ENCODE measurements at regions not wholly inside any gene's neighbourhood (a gene's known extent, or its start where the extent isn't known, plus 50 kb on each side); places are given as distances from the start of the nearest gene placed in this dataset.
"Not testable (repeated sequence)": the region's sequence is repeated elsewhere in the genome, so short reads cannot be mapped to it uniquely, and the experiment has no call there.

GRCh38 chrX:96538104-96538725 is 146.4 kb upstream of the DIAPH2 start:
- no peak for DNase-seq (ENCODE audit: low read depth)

GRCh38 chrX:96540111-96540631 is 144.5 kb upstream of the DIAPH2 start:
- no peak for DNase-seq (ENCODE audit: low read depth)

GRCh38 chrX:96546281-96546680 is 138.4 kb upstream of the DIAPH2 start:
- not testable (repeated sequence) for DNase-seq (ENCODE audit: low read depth)

- no peak for DNase-seq (ENCODE audit: low read depth)
Observed at GRCh38 chrX:96551322-96551872, 133.2 kb upstream of the DIAPH2 start.

GRCh38 chrX:96556886-96557285 is 127.8 kb upstream of the DIAPH2 start:
- no peak for DNase-seq (ENCODE audit: low read depth)

- not testable (repeated sequence) for DNase-seq (ENCODE audit: low read depth)
Observed at GRCh38 chrX:96561129-96561528, 123.5 kb upstream of the DIAPH2 start.

- peak; percentile 72 for DNase-seq (ENCODE audit: low read depth)
Observed at GRCh38 chrX:96563646-96564045, 121.0 kb upstream of the DIAPH2 start.

GRCh38 chrX:96564595-96564994 is 120.0 kb upstream of the DIAPH2 start:
- no peak for DNase-seq (ENCODE audit: low read depth)

GRCh38 chrX:96566878-96567277 is 117.8 kb upstream of the DIAPH2 start:
- DNase-seq (ENCODE audit: low read depth) = no peak

- DNase-seq (ENCODE audit: low read depth) = no peak
Observed at GRCh38 chrX:96568071-96568470, 116.6 kb upstream of the DIAPH2 start.

- no peak for DNase-seq (ENCODE audit: low read depth)
Observed at GRCh38 chrX:96569034-96569433, 115.6 kb upstream of the DIAPH2 start.

GRCh38 chrX:96575011-96575410 is 109.6 kb upstream of the DIAPH2 start:
- DNase-seq (ENCODE audit: low read depth) = no peak

- DNase-seq (ENCODE audit: low read depth) = no peak
Observed at GRCh38 chrX:96576368-96576767, 108.3 kb upstream of the DIAPH2 start.

- DNase-seq (ENCODE audit: low read depth) = no peak
Observed at GRCh38 chrX:96578781-96579180, 105.9 kb upstream of the DIAPH2 start.

GRCh38 chrX:96579252-96579651 is 105.4 kb upstream of the DIAPH2 start:
- DNase-seq (ENCODE audit: low read depth) = no peak

GRCh38 chrX:96590403-96590802 is 94.2 kb upstream of the DIAPH2 start:
- no peak for DNase-seq (ENCODE audit: low read depth)

- DNase-seq (ENCODE audit: low read depth) = no peak
Observed at GRCh38 chrX:96591421-96591820, 93.2 kb upstream of the DIAPH2 start.

GRCh38 chrX:96597847-96598246 is 86.8 kb upstream of the DIAPH2 start:
- not testable (repeated sequence) for DNase-seq (ENCODE audit: low read depth)

GRCh38 chrX:96611619-96612362 is 72.9 kb upstream of the DIAPH2 start:
- peak; percentile 26 for DNase-seq (ENCODE audit: low read depth)

GRCh38 chrX:96615448-96615847 is 69.2 kb upstream of the DIAPH2 start:
- DNase-seq (ENCODE audit: low read depth) = no peak

GRCh38 chrX:96619588-96619987 is 65.1 kb upstream of the DIAPH2 start:
- DNase-seq (ENCODE audit: low read depth) = no peak

- no peak for DNase-seq (ENCODE audit: low read depth)
Observed at GRCh38 chrX:96621811-96622210, 62.8 kb upstream of the DIAPH2 start.

Measured in fibroblast of the conjunctiva (primary cell).